ENCODE measurements at regions not wholly inside any gene's neighbourhood (a gene's known extent, or its start where the extent isn't known, plus 50 kb on each side); places are given as distances from the start of the nearest gene placed in this dataset.

- H3K4me3 ChIP-seq = no peak overlapping the region
- no peaks in the 10 kb centered on the region for H3K27me3 ChIP-seq
- H3K27ac ChIP-seq = no peak overlapping the region
- H3K9me3 ChIP-seq = no peaks in the 10 kb centered on the region
- no peaks in the 10 kb centered on the region for H3K36me3 ChIP-seq
- DNase-seq (ENCODE audit: low spot score) = no peak
- no peak for TF ChIP-seq CTCF (IDR thresholded peaks at IDR 0.05)
- H3K4me1 ChIP-seq = no peaks in the 10 kb centered on the region
Observed at GRCh38 chr18:2263303-2263890, 307.9 kb downstream of the METTL4 start.

- H3K36me3 ChIP-seq = no peaks in the 10 kb centered on the region
- H3K27ac ChIP-seq = no peak overlapping the region
- no peak overlapping the region for H3K4me3 ChIP-seq
- no peaks in the 10 kb centered on the region for H3K4me1 ChIP-seq
- TF ChIP-seq CTCF (IDR thresholded peaks at IDR 0.05) = no peak
- H3K27me3 ChIP-seq = no peaks in the 10 kb centered on the region
- H3K9me3 ChIP-seq = no peaks in the 10 kb centered on the region
- DNase-seq (ENCODE audit: low spot score) = no peak
Observed at GRCh38 chr18:2274613-2275012, 296.7 kb downstream of the METTL4 start.

- no peak overlapping the region for H3K27ac ChIP-seq
- no peak for TF ChIP-seq CTCF (IDR thresholded peaks at IDR 0.05)
- no peak overlapping the region for H3K4me3 ChIP-seq
- H3K27me3 ChIP-seq = no peaks in the 10 kb centered on the region
- no peaks in the 10 kb centered on the region for H3K4me1 ChIP-seq
- no peaks in the 10 kb centered on the region for H3K9me3 ChIP-seq
- H3K36me3 ChIP-seq = no peaks in the 10 kb centered on the region
- no peak for DNase-seq (ENCODE audit: low spot score)
Observed at GRCh38 chr18:2281086-2281485, 290.2 kb downstream of the METTL4 start.

GRCh38 chr18:2281523-2282199 lies 289.6 kb downstream of the METTL4 start:
- DNase-seq (ENCODE audit: low spot score) = no peak
- no peak overlapping the region for H3K27ac ChIP-seq
- H3K27me3 ChIP-seq = no peaks in the 10 kb centered on the region

GRCh38 chr18:2293109-2293839 lies 278.0 kb downstream of the METTL4 start:
- H3K27ac ChIP-seq = no peak overlapping the region
- no peak overlapping the region for H3K4me3 ChIP-seq
- no peaks in the 10 kb centered on the region for H3K27me3 ChIP-seq
- H3K36me3 ChIP-seq = no peaks in the 10 kb centered on the region
- TF ChIP-seq CTCF (IDR thresholded peaks at IDR 0.05) = no peak
- H3K9me3 ChIP-seq = no peaks in the 10 kb centered on the region
- no peak for DNase-seq (ENCODE audit: low spot score)
- no peaks in the 10 kb centered on the region for H3K4me1 ChIP-seq

More at GRCh38 chr18:2281523-2282199, 289.6 kb downstream of the METTL4 start:
- Histone ChIP-seq H3K4me3 (no peak overlapping the region), H3K9me3 (no peaks in the 10 kb centered on the region), H3K4me1 (no peaks in the 10 kb centered on the region), H3K36me3 (no peaks in the 10 kb centered on the region)
- no peak for TF ChIP-seq CTCF (IDR thresholded peaks at IDR 0.05)
